MM.1S (cell line): ENCODE measurements at regions not wholly inside any gene's neighbourhood (a gene's known extent, or its start where the extent isn't known, plus 50 kb on each side); places are given as distances from the start of the nearest gene placed in this dataset.

Experiments
- DNase-seq: peaks from one replicate; pipeline ENCODE4 v3.0.0-alpha.2; 2015
- H2AFZ ChIP-seq: fragments of 300-600 bp; sonication (generic); 2 replicates; pipeline ENCODE4 v1.6.0; 2016; ENCODE audit warnings: antibody characterized with exemption, low read length
- H3F3A ChIP-seq: fragments of 300-600 bp; sonication (generic); 2 replicates; pipeline ENCODE4 v1.6.1; 2016; ENCODE audit warnings: mild to moderate bottlenecking, antibody characterized with exemption, low read length, moderate library complexity, mixed read lengths; ENCODE audit not compliant: insufficient read depth
- H3K27ac ChIP-seq: fragments of 300-600 bp; sonication (generic); 2 replicates; pipeline ENCODE4 v1.5.1; 2016; ENCODE audit warnings: mild to moderate bottlenecking, low read length
- H3K27me3 ChIP-seq: fragments of 300-600 bp; sonication (generic); replicated peaks from 2 replicates; pipeline ENCODE4 v1.6.0; 2016; ENCODE audit warnings: low read length; ENCODE audit not compliant: insufficient read depth
- H3K36me3 ChIP-seq: fragments of 300-600 bp; sonication (generic); replicated peaks from 2 replicates; pipeline ENCODE4 v1.6.1; 2016; ENCODE audit warnings: mild to moderate bottlenecking, low read length, mixed read lengths; ENCODE audit not compliant: insufficient read depth
- H3K4me1 ChIP-seq: fragments of 300-600 bp; sonication (generic); 2 replicates; pipeline ENCODE4 v1.6.1; 2016; ENCODE audit warnings: low read length, mixed read lengths
- H3K4me2 ChIP-seq: fragments of 300-600 bp; sonication (generic); 2 replicates; pipeline ENCODE4 v1.6.0; 2016; ENCODE audit warnings: low read depth, low read length
- H3K4me3 ChIP-seq: fragments of 300-600 bp; sonication (generic); 2 replicates; pipeline ENCODE4 v1.5.1; 2016; ENCODE audit warnings: low read length, mixed read lengths
- H3K79me2 ChIP-seq: fragments of 300-600 bp; sonication (generic); 2 replicates; pipeline ENCODE4 v1.6.1; 2016; ENCODE audit warnings: mixed run types, low read length, mixed read lengths
- H3K9ac ChIP-seq: fragments of 300-600 bp; sonication (generic); 2 replicates; pipeline ENCODE4 v1.6.1; 2016; ENCODE audit warnings: low read length, mixed read lengths
- H3K9me2 ChIP-seq: fragments of 300-600 bp; sonication (generic); replicated peaks from 2 replicates; pipeline ENCODE4 v1.6.1; 2016; ENCODE audit warnings: mild to moderate bottlenecking, low read length, mixed read lengths; ENCODE audit not compliant: insufficient read depth
- H3K9me3 ChIP-seq: fragments of 300-600 bp; sonication (generic); replicated peaks from 2 replicates; pipeline ENCODE4 v1.6.1; 2016; ENCODE audit warnings: mild to moderate bottlenecking, low read length, mixed read lengths; ENCODE audit not compliant: insufficient read depth
- H4K20me1 ChIP-seq: fragments of 300-600 bp; sonication (generic); 2 replicates; pipeline ENCODE4 v1.6.1; 2016; ENCODE audit warnings: mild to moderate bottlenecking, low read length, moderate library complexity, mixed read lengths; ENCODE audit not compliant: insufficient read depth
- EZH2 ChIP-seq: fragments of 300-600 bp; sonication (generic); optimal IDR thresholded peaks from 2 replicates; pipeline ENCODE3; 2017; ENCODE audit warnings: low read depth, mild to moderate bottlenecking, antibody characterized with exemption, low read length, mixed read lengths
- EZH2phosphoT487 ChIP-seq: fragments of 300-600 bp; sonication (generic); IDR thresholded peaks from 2 replicates; pipeline ENCODE4 v1.6.1; 2018; ENCODE audit warnings: antibody characterized with exemption, low read length
- TF ChIP-seq, protein P1 (sequence below): fragments of 300-600 bp; sonication (generic); IDR thresholded peaks from 2 replicates; pipeline ENCODE4 v1.5.1; 2016; ENCODE audit warnings: antibody characterized with exemption, low read length, mixed read lengths

DNA sequence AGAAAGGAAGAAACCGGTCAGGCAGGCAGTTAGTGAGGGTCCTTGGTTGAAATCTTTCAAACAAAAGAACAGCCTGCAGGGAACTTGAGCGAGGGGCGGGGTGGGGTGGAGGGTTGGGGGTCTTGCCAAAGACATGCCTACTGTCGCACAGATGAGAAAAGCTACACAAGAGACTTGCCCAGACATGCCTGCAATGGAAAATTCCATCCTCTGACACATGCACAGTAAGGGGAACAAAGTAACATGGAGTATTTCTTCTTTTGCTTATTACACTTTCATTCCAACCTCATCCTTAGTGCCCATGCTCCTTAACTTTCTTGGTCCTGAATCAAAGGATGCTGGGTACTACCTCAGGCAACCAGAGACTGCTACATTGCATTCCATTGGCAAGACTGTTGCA is 1491.2 kb downstream of the STIM2 start:
- H4K20me1 ChIP-seq: no peaks in the 10 kb centered on the region
- no peaks in the 10 kb centered on the region for H3K36me3 ChIP-seq
- H3K9me3 ChIP-seq: no peaks in the 10 kb centered on the region
- no peaks in the 10 kb centered on the region for H3K4me1 ChIP-seq
- H3K9me2 ChIP-seq: no peaks in the 10 kb centered on the region
- TF ChIP-seq EZH2 (no peak), EZH2phosphoT487 (no peak)
- TF ChIP-seq, protein P1, sequence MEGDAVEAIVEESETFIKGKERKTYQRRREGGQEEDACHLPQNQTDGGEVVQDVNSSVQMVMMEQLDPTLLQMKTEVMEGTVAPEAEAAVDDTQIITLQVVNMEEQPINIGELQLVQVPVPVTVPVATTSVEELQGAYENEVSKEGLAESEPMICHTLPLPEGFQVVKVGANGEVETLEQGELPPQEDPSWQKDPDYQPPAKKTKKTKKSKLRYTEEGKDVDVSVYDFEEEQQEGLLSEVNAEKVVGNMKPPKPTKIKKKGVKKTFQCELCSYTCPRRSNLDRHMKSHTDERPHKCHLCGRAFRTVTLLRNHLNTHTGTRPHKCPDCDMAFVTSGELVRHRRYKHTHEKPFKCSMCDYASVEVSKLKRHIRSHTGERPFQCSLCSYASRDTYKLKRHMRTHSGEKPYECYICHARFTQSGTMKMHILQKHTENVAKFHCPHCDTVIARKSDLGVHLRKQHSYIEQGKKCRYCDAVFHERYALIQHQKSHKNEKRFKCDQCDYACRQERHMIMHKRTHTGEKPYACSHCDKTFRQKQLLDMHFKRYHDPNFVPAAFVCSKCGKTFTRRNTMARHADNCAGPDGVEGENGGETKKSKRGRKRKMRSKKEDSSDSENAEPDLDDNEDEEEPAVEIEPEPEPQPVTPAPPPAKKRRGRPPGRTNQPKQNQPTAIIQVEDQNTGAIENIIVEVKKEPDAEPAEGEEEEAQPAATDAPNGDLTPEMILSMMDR: no peak
- H3K27me3 ChIP-seq: no peaks in the 10 kb centered on the region
- H2AFZ ChIP-seq: no peak overlapping the region
- no peak overlapping the region for H3K4me3 ChIP-seq
- no peak overlapping the region for H3K9ac ChIP-seq
- DNase-seq: no peak
- no peaks in the 10 kb centered on the region for H3F3A ChIP-seq
- no peaks in the 10 kb centered on the region for H3K79me2 ChIP-seq
- no peak overlapping the region for H3K27ac ChIP-seq
- H3K4me2 ChIP-seq: no peak overlapping the region

DNA sequence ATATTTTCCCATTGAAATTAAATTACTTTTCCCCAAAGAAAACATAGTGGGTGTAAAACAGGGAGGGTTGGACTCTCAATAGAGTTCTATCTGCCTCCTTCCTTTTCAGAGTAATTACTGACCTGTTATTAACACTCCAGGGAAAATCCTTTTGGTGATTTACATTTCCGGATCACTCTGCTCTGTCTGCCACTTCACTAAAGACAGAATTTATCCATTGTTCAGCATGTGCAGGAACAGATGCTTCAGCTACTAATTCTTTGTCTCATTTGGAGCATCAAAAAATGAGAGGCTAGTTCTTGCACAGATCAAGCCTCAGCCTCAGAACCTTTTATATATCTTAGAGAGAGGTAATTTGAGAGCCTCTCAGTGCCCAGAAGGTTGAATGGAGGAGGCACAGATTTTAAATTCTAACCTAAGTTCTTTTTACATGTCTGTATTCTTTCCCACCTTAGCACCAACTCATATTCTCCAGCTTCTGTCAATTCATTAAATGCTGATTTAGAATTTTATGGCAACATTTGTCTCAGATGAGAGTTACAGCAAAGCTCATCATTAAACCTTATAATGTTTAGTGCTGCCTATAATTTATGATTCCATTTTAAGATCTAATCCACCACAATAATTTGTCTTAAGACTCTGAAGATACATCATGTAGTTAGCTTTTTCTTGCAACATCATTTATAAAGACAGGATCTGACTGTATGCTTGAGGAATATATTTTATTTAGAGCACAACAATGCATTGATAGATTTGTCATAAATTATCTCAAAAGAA is 1494.4 kb downstream of the STIM2 start:
- Histone ChIP-seq H3K9ac (no peak overlapping the region), H3K4me1 (no peaks in the 10 kb centered on the region), H3K36me3 (no peaks in the 10 kb centered on the region), H2AFZ (no peak overlapping the region), H3K4me2 (no peak overlapping the region), H3K79me2 (no peaks in the 10 kb centered on the region), H3K9me3 (no peaks in the 10 kb centered on the region), H3F3A (no peaks in the 10 kb centered on the region), H3K27me3 (no peaks in the 10 kb centered on the region), H3K9me2 (no peaks in the 10 kb centered on the region), H3K4me3 (no peak overlapping the region), H3K27ac (no peak overlapping the region), H4K20me1 (no peaks in the 10 kb centered on the region)
- TF ChIP-seq EZH2: no peak
- TF ChIP-seq EZH2phosphoT487: no peak
- TF ChIP-seq, protein P1: no peak
- DNase-seq: no peak

DNA sequence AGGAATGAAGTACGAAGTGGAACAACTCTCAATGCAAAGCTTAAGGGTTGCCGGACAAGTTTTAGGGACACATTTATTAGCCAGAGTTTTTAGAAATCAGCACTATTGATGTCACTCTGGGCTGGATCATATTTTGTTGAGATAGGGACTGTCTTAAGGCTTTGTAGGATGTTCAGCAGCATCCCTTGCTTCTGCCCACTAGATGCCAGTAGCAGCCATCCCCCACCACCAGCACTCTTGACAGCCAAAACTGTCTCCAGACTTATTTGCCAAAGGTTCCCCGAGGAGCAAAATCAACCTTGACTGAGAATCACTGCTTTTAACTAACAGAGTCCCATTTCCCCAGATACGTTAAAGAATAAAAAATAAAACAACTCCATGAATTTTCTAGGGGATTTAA is 1497.3 kb downstream of the STIM2 start:
- no peaks in the 10 kb centered on the region for H3K9me3 ChIP-seq
- DNase-seq: no peak
- TF ChIP-seq, protein P1: no peak
- no peak for TF ChIP-seq EZH2phosphoT487
- no peak for TF ChIP-seq EZH2
- H3K27ac ChIP-seq: no peak overlapping the region
- H3K36me3 ChIP-seq: no peaks in the 10 kb centered on the region
- no peak overlapping the region for H2AFZ ChIP-seq
- no peaks in the 10 kb centered on the region for H3K79me2 ChIP-seq
- no peaks in the 10 kb centered on the region for H3K9me2 ChIP-seq
- no peaks in the 10 kb centered on the region for H3K4me1 ChIP-seq
- H3K4me3 ChIP-seq: no peak overlapping the region
- H3K27me3 ChIP-seq: no peaks in the 10 kb centered on the region
- H3F3A ChIP-seq: no peaks in the 10 kb centered on the region
- H3K4me2 ChIP-seq: no peak overlapping the region
- H4K20me1 ChIP-seq: no peaks in the 10 kb centered on the region
- H3K9ac ChIP-seq: no peak overlapping the region
